HG02798 (cell line): ENCODE measurements at regions not wholly inside any gene's neighbourhood (a gene's known extent, or its start where the extent isn't known, plus 50 kb on each side); places are given as distances from the start of the nearest gene placed in this dataset.

ENCODE experiments used
- ATAC-seq: cut with Tn5 transposase; IDR thresholded peaks from one replicate; pipeline ENCODE4 v1.9.1; 2021; ENCODE audit warnings: mild to moderate bottlenecking; ENCODE audit not compliant: unreplicated experiment, poor library complexity

- no peak for ATAC-seq
Observed at GRCh38 chr9:26335116-26335515, 557.5 kb downstream of the CAAP1 start.

- ATAC-seq, result no peak
Observed at GRCh38 chr9:26334706-26335105, 557.9 kb downstream of the CAAP1 start.

GRCh38 chr9:26331223-26331622, 561.4 kb downstream of the CAAP1 start:
- no peak for ATAC-seq

- ATAC-seq, result no peak
Observed at GRCh38 chr9:26329974-26330373, 562.6 kb downstream of the CAAP1 start.

GRCh38 chr9:26326563-26326962, 566.0 kb downstream of the CAAP1 start:
- ATAC-seq, result peak; percentile 72

- ATAC-seq, result no peak
Observed at GRCh38 chr9:26325444-26325829, 567.2 kb downstream of the CAAP1 start.

- no peak for ATAC-seq
Observed at GRCh38 chr9:26324786-26325443, 567.7 kb downstream of the CAAP1 start.

GRCh38 chr9:26321935-26322334, 570.7 kb downstream of the CAAP1 start:
- ATAC-seq, result no peak

GRCh38 chr9:26319859-26320258, 572.7 kb downstream of the CAAP1 start:
- ATAC-seq, result no peak

GRCh38 chr9:26313108-26313507, 579.5 kb downstream of the CAAP1 start:
- no peak for ATAC-seq

GRCh38 chr9:26311463-26311995, 581.1 kb downstream of the CAAP1 start:
- no peak for ATAC-seq

- ATAC-seq, result no peak
Observed at GRCh38 chr9:26310294-26310693, 582.3 kb downstream of the CAAP1 start.

- ATAC-seq, result no peak
Observed at GRCh38 chr9:26308328-26308727, 584.3 kb downstream of the CAAP1 start.

GRCh38 chr9:26301659-26302058, 590.9 kb downstream of the CAAP1 start:
- no peak for ATAC-seq

GRCh38 chr9:26301046-26301445, 591.6 kb downstream of the CAAP1 start:
- no peak for ATAC-seq

- ATAC-seq, result no peak
Observed at GRCh38 chr9:26296910-26297572, 595.6 kb downstream of the CAAP1 start.

- no peak for ATAC-seq
Observed at GRCh38 chr9:26292943-26293342, 599.7 kb downstream of the CAAP1 start.

GRCh38 chr9:26271495-26272122, 593.4 kb upstream of the TUSC1 start:
- ATAC-seq, result no peak

GRCh38 chr9:26266146-26266793, 588.0 kb upstream of the TUSC1 start:
- no peak for ATAC-seq

- ATAC-seq, result no peak
Observed at GRCh38 chr9:26264709-26265601, 586.7 kb upstream of the TUSC1 start.
